Fibroblast of gingiva (primary cell): ENCODE measurements at regions not wholly inside any gene's neighbourhood (a gene's known extent, or its start where the extent isn't known, plus 50 kb on each side); places are given as distances from the start of the nearest gene placed in this dataset.
A peak's percentile ranks its signal among the peaks of the same experiment; 100 is the strongest.
"Not testable (repeated sequence)": the region's sequence is repeated elsewhere in the genome, so short reads cannot be mapped to it uniquely, and the experiment has no call there.

ENCODE experiments used
- DNase-seq: peaks from one replicate; pipeline ENCODE4 v3.0.0-alpha.2; 2011; ENCODE audit warnings: low read depth

DNA sequence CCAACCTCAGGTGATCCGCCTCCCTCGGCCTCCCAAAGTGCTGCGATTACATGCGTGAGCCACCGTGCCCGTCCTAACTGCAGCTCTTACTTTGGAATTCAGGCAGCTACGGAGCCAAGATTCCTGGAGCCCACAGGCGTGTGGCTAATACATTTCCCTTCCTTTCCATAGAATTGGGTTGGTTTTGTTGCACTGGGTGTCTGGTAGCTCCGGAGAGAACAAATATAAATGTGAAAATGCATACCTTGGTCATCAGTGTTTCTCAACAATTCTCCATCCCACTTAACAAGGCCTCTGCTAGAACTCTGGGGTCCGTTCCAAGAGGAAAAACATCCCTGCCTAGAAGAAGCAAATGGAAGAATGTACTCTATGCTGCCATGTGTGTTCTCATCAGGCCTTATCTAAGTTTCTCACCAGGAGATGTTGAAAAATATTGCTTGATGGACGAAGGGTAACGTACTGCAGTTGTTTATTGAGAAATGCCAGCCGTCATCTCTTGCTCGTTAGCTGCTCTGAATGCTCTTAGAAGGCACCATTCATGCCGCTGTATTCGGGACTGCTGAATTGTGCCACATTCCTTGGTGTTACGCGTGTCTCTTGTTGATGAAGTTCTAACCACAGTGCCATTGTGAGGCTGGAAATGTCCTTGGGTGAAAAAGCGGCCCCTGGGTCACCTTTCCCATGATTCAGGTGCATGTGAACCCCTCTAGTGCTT is 50.5 kb upstream of the CD99 start:
- no peak for DNase-seq

DNA sequence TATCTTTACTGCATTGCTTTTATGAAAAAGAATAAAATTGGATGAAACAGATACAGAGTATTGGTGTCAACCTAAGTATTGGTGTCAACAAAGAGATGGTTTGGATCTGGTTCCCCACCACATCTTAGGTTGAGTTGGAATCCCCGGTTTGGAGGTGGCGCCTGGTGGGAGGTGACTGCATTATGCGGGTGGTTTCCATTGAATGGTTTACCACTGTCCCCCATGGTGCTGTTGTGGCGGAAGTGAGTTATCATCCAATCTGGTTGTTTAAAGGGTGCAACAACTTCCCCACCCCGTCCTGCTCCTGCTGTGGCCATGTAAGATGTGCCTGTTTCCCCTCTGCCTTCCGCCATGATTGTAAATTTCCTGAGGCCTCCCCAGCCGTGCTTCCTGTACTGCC is 52.8 kb upstream of the CD99 start:
- DNase-seq = no peak

GRCh38 chrX:2635342-2635741 is 55.8 kb upstream of the CD99 start:
- DNase-seq = peak; percentile 74

DNA sequence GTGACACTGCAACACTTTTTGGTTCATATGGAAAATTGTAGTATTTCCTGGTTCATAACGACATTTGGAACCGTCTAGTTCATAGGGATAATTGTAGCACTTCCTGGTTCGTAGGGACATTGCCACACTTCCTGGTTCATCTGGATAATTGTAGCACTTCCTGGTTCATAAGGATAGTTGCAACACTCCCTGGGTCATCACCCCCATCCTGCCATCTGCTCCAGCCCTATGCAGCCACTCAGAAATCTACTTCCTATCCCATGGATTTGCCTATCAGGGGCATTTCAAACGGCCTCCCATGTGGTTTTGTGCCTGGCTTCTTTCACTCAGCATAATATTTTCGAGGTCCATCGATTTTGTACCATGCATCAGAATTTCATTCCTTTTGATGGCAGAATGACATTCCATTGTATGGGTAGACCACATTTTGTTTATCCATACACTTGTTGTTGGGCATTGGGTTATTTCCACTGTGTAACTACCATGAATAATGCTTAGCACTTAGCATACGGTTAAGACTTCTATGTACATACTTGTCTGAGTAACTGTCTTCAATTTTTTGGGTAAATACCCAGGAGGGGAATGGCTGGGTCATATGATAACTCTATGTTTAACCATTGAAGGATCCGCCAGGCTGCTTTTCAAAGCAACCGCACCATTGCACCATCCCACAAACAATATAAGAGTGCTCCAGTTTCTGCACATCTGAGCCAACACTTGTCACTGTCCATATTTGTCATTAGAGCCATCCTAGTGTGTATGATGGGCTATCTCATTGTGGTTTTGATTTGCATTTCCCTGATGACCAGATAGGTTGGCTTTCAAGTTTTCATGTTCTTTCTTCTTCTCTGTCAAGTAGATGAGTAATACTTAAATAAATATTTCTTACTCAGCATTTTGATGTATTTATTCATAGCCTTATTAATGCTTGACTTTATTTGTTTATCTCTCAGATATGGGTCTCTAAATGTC is 58.3 kb upstream of the CD99 start:
- DNase-seq = peak; percentile 51

GRCh38 chrX:2631743-2632532 is 59.2 kb upstream of the CD99 start:
- DNase-seq = no peak

GRCh38 chrX:2630935-2631742 is 60.0 kb upstream of the CD99 start:
- DNase-seq = not testable (repeated sequence)

GRCh38 chrX:2630008-2630934 is 60.8 kb upstream of the CD99 start:
- DNase-seq = not testable (repeated sequence)

DNA sequence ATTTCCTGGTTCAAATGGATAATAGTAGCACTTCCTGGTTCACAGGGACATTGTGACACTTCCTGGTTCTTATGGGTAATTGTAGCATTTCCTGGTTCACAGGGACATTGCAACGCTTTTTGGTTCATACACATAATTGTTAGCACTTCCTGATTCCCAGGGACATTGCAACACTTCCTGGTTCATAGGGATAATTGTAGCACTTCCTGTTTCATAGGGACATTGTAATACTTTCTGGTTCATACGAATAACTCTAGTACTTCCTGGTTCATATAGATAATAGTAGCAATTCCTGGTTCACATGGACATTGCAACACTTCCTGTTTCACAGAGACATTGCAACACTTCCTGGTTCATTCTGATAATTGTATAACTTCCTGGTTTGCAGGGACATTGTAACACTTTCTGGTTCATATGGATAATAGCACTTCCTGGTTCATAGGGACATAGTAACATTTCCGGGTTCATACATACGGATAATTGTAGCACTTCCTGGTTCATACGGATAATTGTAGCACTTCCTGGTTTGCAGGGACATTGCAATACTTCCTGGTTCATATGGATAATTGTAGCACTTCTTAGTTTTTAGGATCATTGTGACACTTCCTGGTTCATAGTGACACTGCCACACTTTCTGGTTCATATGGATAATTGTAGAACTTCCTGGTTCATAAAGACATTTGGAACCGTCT is 61.6 kb upstream of the CD99 start:
- DNase-seq = no peak

GRCh38 chrX:2628751-2629315 is 62.3 kb upstream of the CD99 start:
- DNase-seq = no peak

- peak; percentile 21 for DNase-seq
Measured at GRCh38 chrX:2627272-2627867, 63.7 kb upstream of the CD99 start.

DNA sequence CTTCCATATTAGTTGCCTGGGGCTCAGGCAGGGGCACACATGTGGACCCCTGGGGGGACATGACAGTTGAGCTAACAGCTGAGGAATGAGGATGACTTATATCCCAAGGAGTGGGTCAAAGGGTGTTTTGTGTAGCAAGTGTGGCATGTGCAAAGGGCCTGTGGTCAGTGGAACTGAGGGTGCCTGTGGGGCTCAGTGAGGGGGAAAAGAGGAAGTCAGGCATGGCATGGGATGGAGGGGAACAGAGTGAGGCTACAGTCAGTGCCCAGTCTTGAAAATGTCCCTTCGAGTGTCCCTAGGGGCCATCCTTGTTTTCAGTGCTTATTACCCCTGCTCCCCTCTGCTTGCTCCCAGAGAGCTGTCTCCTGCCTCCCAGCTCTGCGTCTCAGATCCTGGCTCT is 64.3 kb upstream of the CD99 start:
- no peak for DNase-seq

GRCh38 chrX:2620576-2620975 is 70.5 kb upstream of the CD99 start:
- DNase-seq = no peak

DNA sequence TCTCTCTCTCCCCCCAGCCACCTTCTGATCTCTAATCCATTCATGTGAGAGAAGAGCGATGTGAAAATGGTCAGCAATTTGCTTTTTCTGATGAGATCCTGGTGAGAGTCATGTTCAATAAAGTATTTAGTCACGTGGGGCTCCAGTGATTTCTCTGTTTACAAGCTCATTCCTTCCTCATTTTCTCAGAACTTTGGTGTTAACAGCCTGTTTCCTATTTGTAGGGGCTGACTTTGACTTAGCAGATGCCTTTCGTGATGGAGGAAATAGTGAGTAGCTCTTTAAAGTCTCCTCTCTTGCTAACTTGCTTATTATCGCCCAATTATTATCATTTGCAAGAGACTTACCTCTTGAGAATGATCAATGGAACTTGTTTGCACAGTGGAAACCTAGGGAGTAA is 72.6 kb upstream of the CD99 start:
- no peak for DNase-seq

DNA sequence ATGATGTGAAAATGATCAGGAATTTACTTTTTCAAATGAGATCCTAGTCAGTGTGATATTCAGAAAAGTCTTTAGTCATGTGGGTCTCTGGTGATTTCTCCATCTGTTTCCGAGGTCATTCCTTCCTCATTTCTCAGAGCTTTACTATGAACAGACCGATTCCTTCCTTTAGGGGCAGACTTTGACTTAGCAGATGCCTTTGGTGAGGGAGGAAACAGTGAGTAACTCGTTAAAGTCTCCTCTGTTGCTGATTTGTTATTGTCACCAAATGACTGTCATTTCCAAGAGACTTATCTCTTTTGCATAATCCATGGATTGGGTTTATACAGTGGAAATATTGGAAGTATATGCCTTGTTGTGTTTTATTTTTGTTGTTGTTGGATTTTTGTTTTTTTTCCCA is 76.2 kb upstream of the CD99 start:
- DNase-seq = peak; percentile 82

- no peak for DNase-seq
Measured at GRCh38 chrX:2610246-2611170, 80.6 kb upstream of the CD99 start.

DNA sequence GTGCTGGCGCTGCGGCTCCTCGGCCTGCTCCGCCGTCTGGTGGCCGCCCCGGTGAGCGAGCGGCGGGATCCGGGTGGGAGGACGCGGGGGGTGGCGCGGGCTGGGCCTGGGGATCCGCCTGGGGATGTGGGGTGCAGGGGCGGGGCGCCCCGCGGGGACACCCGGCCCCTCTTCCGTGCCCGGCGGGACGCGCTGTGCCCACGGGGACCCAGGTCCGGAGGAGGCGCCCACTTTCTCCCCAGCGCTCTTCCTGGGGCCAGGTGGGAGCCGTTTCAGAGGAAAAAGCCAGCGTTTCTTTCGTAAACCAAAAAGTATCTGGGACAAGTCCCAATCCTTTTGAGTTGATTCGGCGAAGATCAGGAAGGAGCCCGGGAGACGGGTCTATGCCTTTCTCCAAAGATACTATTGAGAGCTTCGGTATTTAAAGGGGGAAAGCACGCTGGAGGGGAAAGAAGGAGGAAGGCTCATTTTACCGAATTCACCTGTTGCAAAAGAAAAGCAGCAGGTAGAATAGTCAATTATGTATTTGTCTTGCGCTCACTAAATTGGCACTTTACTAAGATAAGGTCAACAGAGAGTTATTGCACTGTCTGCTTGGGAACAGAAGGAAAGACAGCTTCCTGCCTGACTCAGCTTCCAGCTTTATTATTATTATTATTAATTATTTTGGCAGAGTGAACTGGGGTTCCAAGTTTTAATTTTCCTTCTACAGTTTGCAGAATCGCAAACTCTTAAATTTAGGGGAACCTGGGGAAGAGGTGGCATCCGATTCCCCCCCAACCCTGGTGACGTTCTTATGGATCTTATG is 81.5 kb upstream of the CD99 start:
- DNase-seq = no peak
